ENCODE measurements at regions not wholly inside any gene's neighbourhood (a gene's known extent, or its start where the extent isn't known, plus 50 kb on each side); places are given as distances from the start of the nearest gene placed in this dataset.

DNA sequence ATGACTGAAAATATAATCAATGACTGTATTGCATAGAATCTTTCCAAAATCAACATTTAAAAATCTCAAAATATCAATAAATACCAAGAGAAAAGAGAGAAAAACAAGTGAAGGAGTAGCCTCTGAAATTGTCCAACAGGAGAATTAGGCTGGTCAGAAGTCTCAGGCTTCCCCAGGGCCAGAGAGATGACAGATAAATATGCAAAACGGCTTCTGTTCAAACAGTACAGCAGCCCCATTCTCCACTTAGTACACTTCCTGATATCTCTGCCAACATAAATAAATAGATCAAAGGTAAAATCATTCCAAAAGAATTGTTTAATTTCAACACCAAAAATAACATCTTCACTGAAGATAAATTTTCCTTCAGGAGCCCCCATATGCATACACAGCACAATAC is 204.7 kb upstream of the GABRA2 start:
- no peak overlapping the region for H3K4me3 ChIP-seq
- H3K4me1 ChIP-seq, result no peaks in the 10 kb centered on the region
- H3K9me3 ChIP-seq, result no peaks in the 10 kb centered on the region
- intact Hi-C loops (cut with DNase I), result no loop called here
- no peak for FAIRE-seq
- 14 to 18% methylated on average over 1 of the region's 1 CpG for WGBS, 2 donors
- H3K27ac ChIP-seq, result no peak overlapping the region
- DNase-seq, result no peak
- peak in 2 of 4 donors; percentile 46 for ATAC-seq
- no peaks in the 10 kb centered on the region for H3K36me3 ChIP-seq
- TF ChIP-seq, protein P1, sequence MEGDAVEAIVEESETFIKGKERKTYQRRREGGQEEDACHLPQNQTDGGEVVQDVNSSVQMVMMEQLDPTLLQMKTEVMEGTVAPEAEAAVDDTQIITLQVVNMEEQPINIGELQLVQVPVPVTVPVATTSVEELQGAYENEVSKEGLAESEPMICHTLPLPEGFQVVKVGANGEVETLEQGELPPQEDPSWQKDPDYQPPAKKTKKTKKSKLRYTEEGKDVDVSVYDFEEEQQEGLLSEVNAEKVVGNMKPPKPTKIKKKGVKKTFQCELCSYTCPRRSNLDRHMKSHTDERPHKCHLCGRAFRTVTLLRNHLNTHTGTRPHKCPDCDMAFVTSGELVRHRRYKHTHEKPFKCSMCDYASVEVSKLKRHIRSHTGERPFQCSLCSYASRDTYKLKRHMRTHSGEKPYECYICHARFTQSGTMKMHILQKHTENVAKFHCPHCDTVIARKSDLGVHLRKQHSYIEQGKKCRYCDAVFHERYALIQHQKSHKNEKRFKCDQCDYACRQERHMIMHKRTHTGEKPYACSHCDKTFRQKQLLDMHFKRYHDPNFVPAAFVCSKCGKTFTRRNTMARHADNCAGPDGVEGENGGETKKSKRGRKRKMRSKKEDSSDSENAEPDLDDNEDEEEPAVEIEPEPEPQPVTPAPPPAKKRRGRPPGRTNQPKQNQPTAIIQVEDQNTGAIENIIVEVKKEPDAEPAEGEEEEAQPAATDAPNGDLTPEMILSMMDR (IDR thresholded peaks at IDR 0.05), result no peak
- H3K27me3 ChIP-seq, result no peaks in the 10 kb centered on the region

DNA sequence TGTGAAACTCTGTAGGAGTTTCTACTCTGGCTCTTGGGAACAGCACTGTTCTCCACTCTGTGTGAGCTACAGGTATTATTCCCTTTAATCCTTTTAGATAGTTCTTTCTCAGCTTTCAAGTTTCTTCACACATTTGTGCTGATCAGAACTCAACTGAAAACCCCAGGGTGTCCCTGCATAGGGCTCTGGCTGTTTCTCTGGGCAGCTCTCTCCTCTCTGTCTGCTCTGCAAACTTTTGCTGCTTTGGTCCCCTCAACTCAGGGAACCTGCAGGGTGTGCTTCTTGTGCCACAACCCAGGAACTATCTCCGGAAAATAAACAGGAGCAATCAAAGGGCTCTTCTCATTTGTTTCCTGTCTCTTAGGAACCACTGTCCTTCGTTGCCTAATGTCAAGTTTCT is 196.6 kb upstream of the GABRA2 start:
- no peak for ATAC-seq
- intact Hi-C loops (cut with DNase I), result no loop called here
- TF ChIP-seq, protein P1 (IDR thresholded peaks at IDR 0.05), result no peak

DNA sequence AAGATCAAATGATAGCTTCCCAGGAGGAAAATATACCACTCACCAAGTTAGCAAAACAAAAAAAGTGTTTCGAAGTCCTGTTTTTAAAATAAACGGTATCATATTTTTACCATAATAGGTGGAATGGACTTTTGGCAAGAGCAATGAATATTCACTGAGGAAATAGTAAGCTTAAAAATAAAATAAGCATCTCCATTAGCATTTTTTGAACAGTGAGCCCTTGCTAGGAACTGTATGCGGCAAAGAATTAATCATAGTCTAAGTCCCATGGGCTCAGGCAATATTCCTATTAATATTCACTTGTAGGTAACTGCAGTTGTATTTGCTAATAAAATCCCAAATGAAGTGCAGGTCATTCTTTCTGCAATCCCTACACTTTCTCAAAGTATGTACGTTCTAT is 191.7 kb upstream of the GABRA2 start:
- ATAC-seq, result no peak
- no peak for FAIRE-seq
- Histone ChIP-seq H3K27ac (no peak overlapping the region), H3K27me3 (no peaks in the 10 kb centered on the region), H3K4me3 (no peak overlapping the region), H3K36me3 (no peaks in the 10 kb centered on the region), H3K9me3 (no peaks in the 10 kb centered on the region), H3K4me1 (no peaks in the 10 kb centered on the region)
- TF ChIP-seq, protein P1 (IDR thresholded peaks at IDR 0.05), result no peak
- WGBS, 2 donors, result 68 to 79% methylated on average over 4 of the region's 4 CpGs
- no peak for DNase-seq
- intact Hi-C loops (cut with DNase I), result no loop called here

More for the DNA sequence above, 196.6 kb upstream of the GABRA2 start:
- Histone ChIP-seq H3K27ac (no peak overlapping the region), H3K4me1 (no peaks in the 10 kb centered on the region), H3K36me3 (no peaks in the 10 kb centered on the region), H3K4me3 (no peak overlapping the region), H3K27me3 (no peaks in the 10 kb centered on the region), H3K9me3 (no peaks in the 10 kb centered on the region)
- WGBS, 2 donors, result 4 to 5% methylated on average over 2 of the region's 2 CpGs
- DNase-seq (no peak), FAIRE-seq (no peak)

DNA sequence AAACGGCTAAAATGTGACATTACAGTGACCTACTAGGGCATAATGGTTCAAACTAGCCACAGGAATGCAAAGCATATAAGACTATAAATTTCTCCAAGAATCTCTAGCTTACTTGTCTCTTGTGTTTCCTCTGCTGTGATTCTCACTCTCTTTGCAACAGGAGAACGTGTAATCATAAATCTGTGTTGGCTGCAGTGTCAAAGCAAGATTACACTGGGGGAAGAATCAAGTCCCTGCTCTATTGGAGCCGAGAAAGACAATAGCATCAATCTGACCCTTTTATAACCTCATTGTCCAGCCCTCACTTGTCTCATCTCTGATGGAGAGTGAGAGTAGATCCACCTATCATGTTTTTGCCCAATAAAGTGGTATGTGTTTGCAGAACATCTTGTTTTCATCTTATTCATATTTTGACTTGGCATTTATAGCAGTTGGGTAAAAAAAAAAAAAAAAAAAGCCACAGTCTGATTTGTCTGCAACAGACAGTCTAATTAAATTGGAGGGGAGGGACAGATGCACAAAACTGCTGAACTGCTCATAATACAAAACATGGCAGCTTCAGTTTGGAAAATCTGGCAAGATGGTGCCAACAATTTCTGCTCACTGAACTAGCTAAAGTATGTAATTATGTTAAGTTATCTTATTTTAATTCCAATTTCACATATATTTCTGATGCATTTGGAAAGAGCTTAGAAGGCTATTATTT is 165.0 kb upstream of the GABRA2 start:
- no peaks in the 10 kb centered on the region for H3K9me3 ChIP-seq
- ATAC-seq, result no peak
- H3K36me3 ChIP-seq, result no peaks in the 10 kb centered on the region
- H3K27ac ChIP-seq, result no peak overlapping the region
- H3K4me1 ChIP-seq, result no peaks in the 10 kb centered on the region
- DNase-seq, result no peak
- H3K4me3 ChIP-seq, result no peak overlapping the region
- intact Hi-C loops (cut with DNase I), result no loop called here
- TF ChIP-seq, protein P1 (IDR thresholded peaks at IDR 0.05), result no peak
- FAIRE-seq, result no peak
- 12 to 18% methylated on average over 3 of the region's 3 CpGs for WGBS, 2 donors
- H3K27me3 ChIP-seq, result no peaks in the 10 kb centered on the region

DNA sequence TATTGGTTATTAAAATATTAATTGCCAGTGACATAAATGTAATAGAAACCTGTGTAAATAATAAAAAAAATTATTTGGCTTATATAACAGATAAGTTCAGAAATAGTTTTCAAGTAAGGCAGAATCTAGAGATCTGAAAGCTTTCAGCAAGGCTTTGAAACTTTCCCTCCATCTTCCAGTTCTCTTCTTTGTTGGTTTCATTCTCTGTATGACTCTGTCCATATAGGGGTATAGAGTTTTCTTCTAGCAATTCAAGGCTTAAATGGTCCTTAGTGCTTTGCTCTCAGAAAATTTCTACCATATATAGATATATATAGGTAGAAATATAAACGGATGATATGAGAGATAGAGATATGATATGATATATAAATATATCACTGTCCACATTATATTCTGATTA is 160.5 kb upstream of the GABRA2 start:
- Histone ChIP-seq H3K27ac (no peak overlapping the region), H3K36me3 (no peaks in the 10 kb centered on the region), H3K27me3 (no peaks in the 10 kb centered on the region), H3K9me3 (no peaks in the 10 kb centered on the region), H3K4me3 (no peak overlapping the region), H3K4me1 (no peaks in the 10 kb centered on the region)
- 26 to 29% methylated on average over 1 of the region's 1 CpG for WGBS, 2 donors
- ATAC-seq, result no peak
- no peak for FAIRE-seq
- intact Hi-C loops (cut with DNase I), result no loop called here
- DNase-seq, result no peak
- TF ChIP-seq, protein P1 (IDR thresholded peaks at IDR 0.05), result no peak

Measured in pancreas (tissue), 10 donors.